Skeletal muscle satellite cell (primary cell): ENCODE measurements at regions not wholly inside any gene's neighbourhood (a gene's known extent, or its start where the extent isn't known, plus 50 kb on each side); places are given as distances from the start of the nearest gene placed in this dataset.

ENCODE experiments used
- H3K27me3 ChIP-seq: 2 replicates; pipeline ENCODE4 v1.7.0; 2013; ENCODE audit warnings: low read length; ENCODE audit not compliant: control insufficient read depth, insufficient read depth
- H3K36me3 ChIP-seq: 2 replicates; pipeline ENCODE4 v1.7.0; 2013; ENCODE audit warnings: mild to moderate bottlenecking, control low read depth, low read length; ENCODE audit not compliant: insufficient read depth
- H3K4me1 ChIP-seq: 2 replicates; pipeline ENCODE4 v1.7.0; 2013; ENCODE audit warnings: low read length; ENCODE audit not compliant: control insufficient read depth, insufficient read depth
- H3K4me2 ChIP-seq: 2 replicates; pipeline ENCODE4 v1.7.0; 2013; ENCODE audit warnings: mild to moderate bottlenecking, low read length
- H3K4me3 ChIP-seq: 2 replicates; pipeline ENCODE4 v1.7.0; 2013; ENCODE audit warnings: low read length
- H3K9ac ChIP-seq: 2 replicates; pipeline ENCODE4 v1.7.0; 2013; ENCODE audit warnings: mild to moderate bottlenecking, low read depth, low read length, moderate library complexity
- H3K9me3 ChIP-seq: replicated peaks from 2 replicates; pipeline ENCODE4 v1.7.0; 2013; ENCODE audit warnings: mild to moderate bottlenecking, control low read depth, low read length

DNA sequence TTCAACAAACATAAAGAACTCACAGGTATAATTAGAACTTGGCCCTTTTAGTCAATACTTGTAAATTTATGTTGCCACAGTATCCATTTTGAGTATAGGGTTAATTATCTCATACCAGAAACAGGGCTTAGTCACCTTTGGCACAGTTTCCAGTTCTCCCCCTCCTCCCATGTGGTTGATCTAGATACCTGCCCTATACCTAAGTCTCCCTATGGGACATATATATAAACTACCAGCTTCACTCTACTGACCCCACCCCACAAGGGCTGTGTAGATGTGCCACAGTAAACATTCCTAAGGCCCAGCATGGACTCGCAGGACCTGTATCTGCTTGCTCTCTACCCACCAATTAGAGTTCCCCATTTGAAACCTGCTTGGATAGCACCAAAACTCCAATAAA lies 371.7 kb upstream of the RND3 start:
- Histone ChIP-seq H3K27me3 (no peaks in the 10 kb centered on the region), H3K9me3 (no peaks in the 10 kb centered on the region), H3K4me1 (no peaks in the 10 kb centered on the region), H3K9ac (no peak overlapping the region), H3K4me3 (no peak overlapping the region), H3K36me3 (no peaks in the 10 kb centered on the region), H3K4me2 (no peak overlapping the region)

DNA sequence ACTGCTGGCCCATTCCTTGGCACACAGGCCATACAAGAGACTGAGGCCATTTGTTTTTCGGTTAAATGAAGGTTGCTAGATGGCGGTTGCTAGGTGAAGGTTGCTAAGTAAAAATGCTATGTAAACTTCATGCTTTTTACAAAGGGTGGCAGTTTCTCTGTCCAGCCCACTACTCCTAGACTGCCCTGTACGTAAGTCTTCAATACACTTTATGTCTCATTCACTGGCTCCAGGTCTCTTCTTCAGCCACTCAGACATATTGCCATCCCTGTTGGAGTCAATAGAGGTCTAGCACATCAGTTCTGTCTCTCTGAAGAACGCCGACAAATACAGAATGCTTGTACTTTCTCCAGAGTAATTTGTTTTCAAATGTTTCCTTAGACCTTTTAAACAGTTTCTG lies 370.9 kb upstream of the RND3 start:
- no peak overlapping the region for H3K9ac ChIP-seq
- H3K27me3 ChIP-seq = no peaks in the 10 kb centered on the region

DNA sequence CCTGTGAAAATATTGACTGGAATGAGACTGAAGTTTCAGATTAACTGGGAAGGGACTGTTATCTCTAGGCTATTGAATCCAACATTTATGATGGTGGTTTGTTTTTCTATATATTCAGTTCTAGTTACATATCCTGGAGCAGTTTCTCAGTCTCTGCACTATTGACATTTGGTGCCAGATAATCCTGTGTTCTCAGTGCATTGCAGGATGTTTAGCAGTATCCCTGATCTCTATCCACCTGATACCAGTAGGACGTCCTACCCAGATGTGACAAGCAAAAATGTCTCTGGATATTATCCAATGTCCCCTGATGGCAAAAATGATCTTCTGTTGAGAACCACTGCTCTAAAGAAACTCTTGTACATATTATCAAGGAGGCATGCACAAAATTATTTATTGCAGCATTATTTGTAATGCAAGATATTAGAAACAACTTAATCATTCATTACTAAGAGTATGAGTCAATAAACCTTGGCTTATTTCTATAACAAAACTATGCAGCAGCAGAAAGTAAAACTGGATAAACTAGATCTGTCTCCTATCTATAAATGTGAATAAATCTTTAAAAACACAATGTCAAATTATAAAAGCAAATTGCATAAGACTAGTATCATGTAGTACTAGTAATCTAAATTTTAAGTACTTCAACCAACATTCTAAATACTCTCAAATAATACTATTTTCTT lies 369.3 kb upstream of the RND3 start:
- no peak overlapping the region for H3K9ac ChIP-seq
- no peaks in the 10 kb centered on the region for H3K4me1 ChIP-seq
- H3K4me2 ChIP-seq = no peak overlapping the region
- H3K4me3 ChIP-seq = no peak overlapping the region
- H3K27me3 ChIP-seq = no peaks in the 10 kb centered on the region
- H3K9me3 ChIP-seq = no peaks in the 10 kb centered on the region
- no peaks in the 10 kb centered on the region for H3K36me3 ChIP-seq

More for the DNA sequence above, 370.9 kb upstream of the RND3 start:
- Histone ChIP-seq H3K4me2 (no peak overlapping the region), H3K4me1 (no peaks in the 10 kb centered on the region), H3K4me3 (no peak overlapping the region), H3K36me3 (no peaks in the 10 kb centered on the region), H3K9me3 (no peaks in the 10 kb centered on the region)

DNA sequence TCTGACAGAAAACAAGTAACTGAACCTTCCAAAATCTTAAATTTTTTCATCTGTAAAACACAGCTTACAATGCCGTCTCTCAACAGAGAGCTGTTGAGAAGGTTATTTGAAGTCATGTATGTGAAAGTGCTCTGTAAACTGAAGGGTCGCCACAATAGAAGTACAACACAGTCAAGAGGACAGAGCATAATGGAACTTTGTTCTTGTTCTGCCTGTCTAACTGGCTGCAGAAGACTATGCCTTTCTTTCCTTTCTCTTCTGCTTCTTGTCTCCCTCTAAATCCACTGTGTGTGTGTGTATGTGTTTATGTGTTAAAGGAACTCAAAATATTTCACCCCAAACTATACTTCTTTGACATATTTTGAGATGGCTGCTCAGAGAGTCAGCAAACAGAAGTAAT lies 365.8 kb upstream of the RND3 start:
- no peaks in the 10 kb centered on the region for H3K27me3 ChIP-seq
- H3K4me3 ChIP-seq = no peak overlapping the region
- no peaks in the 10 kb centered on the region for H3K4me1 ChIP-seq
- H3K36me3 ChIP-seq = no peaks in the 10 kb centered on the region
- H3K9ac ChIP-seq = no peak overlapping the region
- no peak overlapping the region for H3K4me2 ChIP-seq
- no peaks in the 10 kb centered on the region for H3K9me3 ChIP-seq

DNA sequence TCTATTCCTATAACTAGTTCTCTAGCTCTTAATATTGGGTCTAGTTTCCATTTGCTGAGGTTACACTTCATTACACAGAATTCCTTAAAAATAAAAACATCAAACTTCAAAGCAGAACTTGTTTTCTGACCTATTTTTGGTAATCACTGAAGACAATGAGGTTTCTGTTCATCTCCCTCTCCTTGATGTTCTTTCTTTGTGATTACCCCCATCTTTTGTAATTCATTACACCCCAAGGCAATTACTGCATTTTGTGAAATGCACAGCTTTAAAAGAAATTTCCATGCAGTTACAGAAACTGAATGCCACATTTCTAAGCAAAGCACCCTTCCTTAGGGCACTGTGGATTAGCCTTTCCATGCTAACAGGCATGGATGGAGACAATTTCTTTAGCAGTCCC lies 363.2 kb upstream of the RND3 start:
- no peaks in the 10 kb centered on the region for H3K36me3 ChIP-seq
- H3K4me1 ChIP-seq = no peaks in the 10 kb centered on the region
- H3K4me3 ChIP-seq = no peak overlapping the region
- H3K9me3 ChIP-seq = no peaks in the 10 kb centered on the region
- H3K9ac ChIP-seq = no peak overlapping the region
- no peaks in the 10 kb centered on the region for H3K27me3 ChIP-seq
- no peak overlapping the region for H3K4me2 ChIP-seq

DNA sequence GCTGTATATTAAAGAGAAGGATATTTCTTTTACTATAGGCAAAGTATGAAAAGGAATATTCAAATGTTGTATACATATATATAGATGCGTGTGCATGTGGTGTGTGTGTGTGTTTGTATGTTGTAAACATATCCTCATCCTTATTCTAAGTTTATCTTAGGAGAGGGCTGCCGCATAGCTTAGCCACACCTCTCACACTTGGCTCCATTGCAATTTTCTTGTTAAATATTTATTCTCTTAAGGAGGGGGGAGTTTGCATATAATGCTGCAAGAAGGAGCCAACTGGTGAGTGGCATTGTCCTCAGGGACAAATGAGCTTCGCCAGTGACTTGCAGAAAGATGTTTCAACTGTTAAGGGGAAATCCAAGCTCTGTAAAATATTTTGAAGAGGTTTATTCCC lies 360.1 kb upstream of the RND3 start:
- H3K36me3 ChIP-seq = no peaks in the 10 kb centered on the region
- no peaks in the 10 kb centered on the region for H3K4me1 ChIP-seq
- no peak overlapping the region for H3K4me3 ChIP-seq
- no peaks in the 10 kb centered on the region for H3K27me3 ChIP-seq
- H3K4me2 ChIP-seq = no peak overlapping the region
- no peak overlapping the region for H3K9ac ChIP-seq
- H3K9me3 ChIP-seq = no peaks in the 10 kb centered on the region

DNA sequence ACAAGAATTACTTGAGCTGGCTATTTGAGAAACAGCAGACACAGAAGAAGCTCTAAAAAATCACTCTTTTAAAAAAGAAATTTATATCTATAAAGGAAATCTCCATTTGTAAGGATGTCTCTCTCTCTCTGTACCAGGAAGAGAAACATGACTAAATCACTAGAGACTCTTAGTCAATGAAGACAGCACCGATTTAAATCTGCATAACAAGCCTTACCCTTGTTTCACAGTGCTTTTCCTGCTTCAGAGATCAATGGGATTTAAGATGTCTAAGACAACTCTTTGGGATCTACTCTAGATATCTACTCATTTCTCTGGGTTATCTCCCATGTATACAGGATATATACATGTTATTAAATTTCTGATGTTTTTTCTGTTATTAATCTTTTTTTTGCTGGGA lies 359.2 kb upstream of the RND3 start:
- Histone ChIP-seq H3K36me3 (no peaks in the 10 kb centered on the region), H3K4me1 (no peaks in the 10 kb centered on the region), H3K4me3 (no peak overlapping the region), H3K4me2 (no peak overlapping the region), H3K9ac (no peak overlapping the region), H3K27me3 (no peaks in the 10 kb centered on the region), H3K9me3 (no peaks in the 10 kb centered on the region)

DNA sequence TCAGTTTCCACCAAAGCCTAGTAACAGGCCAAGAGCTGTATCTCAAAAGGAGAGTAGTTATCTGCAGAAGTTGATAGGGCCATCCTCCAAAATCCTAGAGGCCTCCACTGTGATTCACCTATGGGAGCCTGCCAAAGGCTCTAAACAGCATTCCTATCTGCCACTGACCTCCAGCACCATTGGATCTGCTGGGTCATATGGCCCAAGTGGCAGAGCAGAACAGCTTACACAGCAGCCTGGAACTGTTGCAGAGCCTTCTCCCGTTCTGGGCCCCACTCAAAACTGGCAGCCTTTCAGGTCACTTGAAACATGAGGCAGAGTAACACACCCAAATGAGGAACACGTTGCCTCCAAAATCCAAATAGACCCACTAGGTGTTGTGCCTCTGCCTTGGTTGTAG lies 345.2 kb upstream of the RND3 start:
- Histone ChIP-seq H3K9ac (no peak overlapping the region), H3K4me2 (no peak overlapping the region), H3K36me3 (no peaks in the 10 kb centered on the region), H3K4me1 (no peaks in the 10 kb centered on the region), H3K27me3 (no peaks in the 10 kb centered on the region), H3K9me3 (no peaks in the 10 kb centered on the region), H3K4me3 (no peak overlapping the region)

DNA sequence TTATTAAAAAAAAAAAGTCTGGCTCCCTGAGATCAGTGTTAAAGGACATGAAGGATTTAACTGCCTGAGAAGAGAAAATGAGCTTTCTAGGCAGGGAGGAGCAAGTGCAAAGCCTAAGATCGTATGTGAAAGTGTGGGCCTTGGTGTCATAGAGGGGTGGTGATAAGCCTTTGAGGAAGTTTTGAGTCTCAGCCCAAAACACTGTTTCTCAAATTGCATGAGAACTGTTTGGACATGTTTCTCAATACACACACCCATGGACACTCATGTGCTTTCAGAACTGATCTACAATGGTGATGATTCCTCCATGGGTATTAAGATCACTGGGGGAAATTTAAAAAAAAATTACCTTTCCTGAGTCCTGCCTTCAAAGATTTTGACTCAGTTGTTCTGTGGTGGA lies 336.7 kb upstream of the RND3 start:
- Histone ChIP-seq H3K4me2 (no peak overlapping the region), H3K4me1 (no peaks in the 10 kb centered on the region), H3K27me3 (no peaks in the 10 kb centered on the region), H3K4me3 (no peak overlapping the region), H3K9me3 (no peaks in the 10 kb centered on the region), H3K36me3 (no peaks in the 10 kb centered on the region), H3K9ac (no peak overlapping the region)

DNA sequence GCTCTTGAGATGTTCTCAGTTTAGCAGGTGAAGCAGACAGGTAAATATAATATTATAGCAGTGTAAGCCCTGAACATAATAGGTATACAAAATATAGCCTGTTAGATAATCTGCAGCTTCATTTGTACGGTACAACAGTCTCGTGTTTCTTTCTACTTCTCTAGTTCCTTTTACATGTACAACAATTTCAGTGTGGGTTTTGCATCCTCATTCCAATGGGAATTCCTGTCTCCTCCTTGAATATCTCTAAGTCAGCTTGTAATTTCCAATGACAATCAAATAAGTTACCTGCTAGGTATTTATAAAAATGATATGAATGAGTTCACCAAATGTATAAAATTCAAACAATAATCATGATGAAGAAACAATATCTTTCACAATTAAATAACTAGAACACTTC lies 330.0 kb upstream of the RND3 start:
- Histone ChIP-seq H3K4me2 (no peak overlapping the region), H3K4me3 (no peak overlapping the region), H3K9me3 (no peaks in the 10 kb centered on the region), H3K4me1 (no peaks in the 10 kb centered on the region), H3K36me3 (no peaks in the 10 kb centered on the region), H3K27me3 (no peaks in the 10 kb centered on the region), H3K9ac (no peak overlapping the region)

DNA sequence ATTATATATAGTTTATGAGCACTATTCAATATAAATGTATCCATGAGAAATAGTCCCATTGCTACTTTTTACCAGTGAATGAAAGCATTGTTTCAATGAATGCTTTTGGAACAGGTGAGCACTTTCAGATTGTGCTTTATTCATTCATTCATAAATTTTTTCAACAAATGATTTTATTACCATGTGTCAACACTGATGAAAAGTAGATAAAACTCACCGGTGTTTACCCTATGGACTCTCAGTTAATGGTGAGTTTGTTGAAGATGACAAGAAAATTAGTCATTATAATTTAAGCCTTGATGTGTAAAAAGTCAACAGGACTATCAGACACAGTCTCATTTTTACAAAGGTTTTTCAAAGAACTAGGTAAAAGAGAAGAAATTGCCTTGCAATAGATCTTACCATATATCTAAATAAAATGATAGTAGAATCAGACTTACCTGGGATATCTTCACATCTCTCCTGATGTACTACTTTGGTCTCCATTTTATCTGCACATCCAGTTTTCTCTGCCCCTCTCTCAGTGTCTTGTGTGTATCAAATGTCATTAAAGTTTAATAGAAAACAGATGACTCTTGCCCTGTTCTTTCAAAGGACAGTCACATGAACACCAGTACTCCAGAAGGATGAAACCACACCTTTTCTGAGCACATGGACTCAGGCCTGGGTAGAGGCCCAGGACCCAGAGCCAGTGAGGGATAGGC lies 325.3 kb upstream of the RND3 start:
- Histone ChIP-seq H3K4me2 (no peak overlapping the region), H3K27me3 (no peaks in the 10 kb centered on the region), H3K9ac (no peak overlapping the region), H3K36me3 (no peaks in the 10 kb centered on the region), H3K9me3 (no peaks in the 10 kb centered on the region), H3K4me1 (no peaks in the 10 kb centered on the region), H3K4me3 (no peak overlapping the region)

DNA sequence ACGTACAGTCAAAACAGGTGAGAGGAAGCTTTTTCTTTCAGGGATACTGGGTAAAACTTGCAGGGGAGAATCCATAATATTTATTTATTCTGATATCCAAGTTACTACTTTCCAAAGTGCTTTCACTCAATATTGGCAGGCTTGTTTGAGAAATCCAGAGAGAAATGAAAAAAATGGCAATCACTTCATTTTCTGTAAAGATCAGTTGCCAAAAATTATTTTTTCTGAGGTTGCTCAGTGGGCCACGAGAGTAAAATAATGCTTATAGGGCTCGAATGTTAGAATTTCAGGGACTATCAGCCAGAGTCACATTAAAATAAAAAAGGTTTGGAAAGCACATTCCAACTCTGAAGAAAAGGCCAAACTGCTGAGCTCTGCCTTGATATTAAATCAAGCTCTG lies 324.6 kb upstream of the RND3 start:
- no peaks in the 10 kb centered on the region for H3K27me3 ChIP-seq
- no peaks in the 10 kb centered on the region for H3K4me1 ChIP-seq
- H3K4me2 ChIP-seq = no peak overlapping the region
- no peaks in the 10 kb centered on the region for H3K36me3 ChIP-seq
- no peak overlapping the region for H3K9ac ChIP-seq
- no peak overlapping the region for H3K4me3 ChIP-seq
- H3K9me3 ChIP-seq = no peaks in the 10 kb centered on the region
